ENCODE measurements at regions not wholly inside any gene's neighbourhood (a gene's known extent, or its start where the extent isn't known, plus 50 kb on each side); places are given as distances from the start of the nearest gene placed in this dataset.

DNA sequence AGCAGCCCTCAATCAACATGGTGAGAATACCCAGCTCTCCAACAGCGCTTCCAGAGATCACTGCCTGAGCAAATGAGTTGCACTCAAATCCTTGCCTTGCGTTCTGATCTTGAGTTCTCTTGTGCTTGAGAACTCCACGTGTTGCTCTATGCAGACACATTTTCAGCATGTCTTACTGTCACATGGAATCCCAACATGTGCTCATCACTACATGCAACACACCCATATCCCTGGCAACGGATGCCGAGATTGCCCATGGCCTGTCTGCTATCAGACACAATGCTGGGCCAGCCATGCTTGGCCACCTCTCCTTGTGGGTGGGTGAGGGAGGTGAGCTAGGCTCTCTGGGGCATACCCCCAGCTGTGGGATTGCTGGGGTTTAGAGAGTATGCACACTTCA, 91.9 kb upstream of the LDAH start:
- Histone ChIP-seq H4K20me1 (ENCODE audit: insufficient read depth, low read length) (no peaks in the 10 kb centered on the region), H3K9ac (ENCODE audit: low read length) (no peak overlapping the region), H3K27ac (ENCODE audit: low read length) (no peak overlapping the region), H3K36me3 (replicated peaks; ENCODE audit: low read depth, low read length) (no peaks in the 10 kb centered on the region), H3K4me3 (ENCODE audit: low read length) (no peak overlapping the region), H3K9me3 (ENCODE audit: insufficient read depth, low read length) (no peaks in the 10 kb centered on the region), H3K27me3 (ENCODE audit: low read depth, low read length) (peaks cover 2% of the 10 kb centered on the region; the same call in 1 of the 2 replicates), H3K4me1 (ENCODE audit: low read length) (no peaks in the 10 kb centered on the region), H3K4me2 (ENCODE audit: low read length) (no peak overlapping the region), H3K79me2 (ENCODE audit: low read length) (no peaks in the 10 kb centered on the region), H2AFZ (ENCODE audit: low read depth, low read length) (no peak overlapping the region)
- TF ChIP-seq EZH2phosphoT487 (IDR thresholded peaks at IDR 0.05; ENCODE audit: low read depth), result no peak
- TF ChIP-seq, protein P1, sequence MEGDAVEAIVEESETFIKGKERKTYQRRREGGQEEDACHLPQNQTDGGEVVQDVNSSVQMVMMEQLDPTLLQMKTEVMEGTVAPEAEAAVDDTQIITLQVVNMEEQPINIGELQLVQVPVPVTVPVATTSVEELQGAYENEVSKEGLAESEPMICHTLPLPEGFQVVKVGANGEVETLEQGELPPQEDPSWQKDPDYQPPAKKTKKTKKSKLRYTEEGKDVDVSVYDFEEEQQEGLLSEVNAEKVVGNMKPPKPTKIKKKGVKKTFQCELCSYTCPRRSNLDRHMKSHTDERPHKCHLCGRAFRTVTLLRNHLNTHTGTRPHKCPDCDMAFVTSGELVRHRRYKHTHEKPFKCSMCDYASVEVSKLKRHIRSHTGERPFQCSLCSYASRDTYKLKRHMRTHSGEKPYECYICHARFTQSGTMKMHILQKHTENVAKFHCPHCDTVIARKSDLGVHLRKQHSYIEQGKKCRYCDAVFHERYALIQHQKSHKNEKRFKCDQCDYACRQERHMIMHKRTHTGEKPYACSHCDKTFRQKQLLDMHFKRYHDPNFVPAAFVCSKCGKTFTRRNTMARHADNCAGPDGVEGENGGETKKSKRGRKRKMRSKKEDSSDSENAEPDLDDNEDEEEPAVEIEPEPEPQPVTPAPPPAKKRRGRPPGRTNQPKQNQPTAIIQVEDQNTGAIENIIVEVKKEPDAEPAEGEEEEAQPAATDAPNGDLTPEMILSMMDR (IDR thresholded peaks at IDR 0.05; ENCODE audit: low read depth, low read length), result no peak

DNA sequence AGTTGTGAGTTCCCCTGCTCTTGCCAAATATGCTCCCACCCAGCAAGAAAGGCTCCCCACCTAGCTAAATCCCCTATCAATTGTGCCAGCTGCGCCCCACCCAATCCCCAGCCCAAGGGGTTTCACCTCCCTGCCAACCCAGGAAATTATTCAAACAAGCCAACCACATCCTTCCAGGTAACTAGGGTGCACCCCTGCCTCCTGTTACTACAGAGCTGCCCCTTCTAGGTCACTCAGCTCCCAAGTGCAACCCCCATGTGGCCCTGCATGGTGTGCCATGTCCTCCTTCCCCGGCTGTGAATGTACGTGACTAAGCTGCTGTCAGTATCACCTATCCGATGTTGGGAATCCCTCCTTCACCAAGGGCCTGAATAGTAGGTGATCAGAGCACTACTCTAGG, 91.2 kb upstream of the LDAH start:
- Histone ChIP-seq H3K4me1 (ENCODE audit: low read length) (no peaks in the 10 kb centered on the region), H3K9me3 (ENCODE audit: insufficient read depth, low read length) (no peaks in the 10 kb centered on the region), H3K4me2 (ENCODE audit: low read length) (no peak overlapping the region), H3K27me3 (ENCODE audit: low read depth, low read length) (no peaks in the 10 kb centered on the region; the same call in 1 of the 2 replicates), H3K9ac (ENCODE audit: low read length) (no peak overlapping the region), H3K36me3 (replicated peaks; ENCODE audit: low read depth, low read length) (no peaks in the 10 kb centered on the region), H3K4me3 (ENCODE audit: low read length) (no peak overlapping the region), H3K79me2 (ENCODE audit: low read length) (no peaks in the 10 kb centered on the region), H2AFZ (ENCODE audit: low read depth, low read length) (no peak overlapping the region), H3K27ac (ENCODE audit: low read length) (no peak overlapping the region), H4K20me1 (ENCODE audit: insufficient read depth, low read length) (no peaks in the 10 kb centered on the region)
- TF ChIP-seq, protein P1 (IDR thresholded peaks at IDR 0.05; ENCODE audit: low read depth, low read length), result no peak
- no peak for TF ChIP-seq EZH2phosphoT487 (IDR thresholded peaks at IDR 0.05; ENCODE audit: low read depth)

GRCh38 chr2:20913491-20913890, 90.6 kb upstream of the LDAH start:
- H3K27me3 ChIP-seq (ENCODE audit: low read depth, low read length), result no peaks in the 10 kb centered on the region; the same call in 1 of the 2 replicates
- no peak overlapping the region for H3K27ac ChIP-seq (ENCODE audit: low read length)
- no peaks in the 10 kb centered on the region for H3K4me1 ChIP-seq (ENCODE audit: low read length)
- no peaks in the 10 kb centered on the region for H3K79me2 ChIP-seq (ENCODE audit: low read length)
- H2AFZ ChIP-seq (ENCODE audit: low read depth, low read length), result no peak overlapping the region
- no peaks in the 10 kb centered on the region for H3K36me3 ChIP-seq (replicated peaks; ENCODE audit: low read depth, low read length)
- H4K20me1 ChIP-seq (ENCODE audit: insufficient read depth, low read length), result no peaks in the 10 kb centered on the region
- no peaks in the 10 kb centered on the region for H3K9me3 ChIP-seq (ENCODE audit: insufficient read depth, low read length)
- TF ChIP-seq, protein P1 (IDR thresholded peaks at IDR 0.05; ENCODE audit: low read depth, low read length), result no peak
- TF ChIP-seq EZH2phosphoT487 (IDR thresholded peaks at IDR 0.05; ENCODE audit: low read depth), result no peak
- H3K9ac ChIP-seq (ENCODE audit: low read length), result no peak overlapping the region
- no peak overlapping the region for H3K4me2 ChIP-seq (ENCODE audit: low read length)
- no peak overlapping the region for H3K4me3 ChIP-seq (ENCODE audit: low read length)

DNA sequence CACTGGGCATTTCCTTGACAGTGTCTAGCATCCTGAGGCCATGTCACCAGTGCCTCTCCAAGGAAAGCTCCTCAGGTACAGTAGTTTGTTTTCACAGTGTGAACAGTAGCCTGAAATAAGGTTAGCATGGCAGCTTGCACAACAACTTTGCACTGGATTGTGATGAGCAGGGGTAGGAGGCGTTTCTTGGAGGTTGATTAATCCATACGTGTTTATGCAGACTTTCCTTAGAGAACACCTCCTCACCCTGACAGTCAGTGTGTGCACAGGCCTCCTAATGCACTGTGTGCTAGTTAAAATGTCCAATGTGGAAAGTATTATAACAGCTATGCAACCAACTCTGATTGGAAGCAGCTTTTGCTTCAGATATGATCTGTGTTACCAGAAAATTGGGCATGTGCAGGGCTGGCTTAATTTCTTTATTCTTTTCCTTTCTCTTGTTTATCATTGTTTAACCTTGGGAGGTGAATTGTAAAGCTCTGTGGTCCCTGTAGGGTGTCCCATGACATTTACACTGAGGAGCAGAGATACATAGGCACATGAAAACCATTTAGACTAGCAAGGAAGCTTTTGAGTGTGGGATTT, 77.2 kb upstream of the LDAH start:
- no peak overlapping the region for H3K27ac ChIP-seq (ENCODE audit: low read length)
- H3K4me1 ChIP-seq (ENCODE audit: low read length), result no peaks in the 10 kb centered on the region
- H3K4me2 ChIP-seq (ENCODE audit: low read length), result no peak overlapping the region
- H3K79me2 ChIP-seq (ENCODE audit: low read length), result no peaks in the 10 kb centered on the region
- no peak for TF ChIP-seq EZH2phosphoT487 (IDR thresholded peaks at IDR 0.05; ENCODE audit: low read depth)
- TF ChIP-seq, protein P1 (IDR thresholded peaks at IDR 0.05; ENCODE audit: low read depth, low read length), result no peak
- no peak overlapping the region for H2AFZ ChIP-seq (ENCODE audit: low read depth, low read length)
- no peaks in the 10 kb centered on the region for H3K36me3 ChIP-seq (replicated peaks; ENCODE audit: low read depth, low read length)
- no peaks in the 10 kb centered on the region for H4K20me1 ChIP-seq (ENCODE audit: insufficient read depth, low read length)
- H3K4me3 ChIP-seq (ENCODE audit: low read length), result no peak overlapping the region
- H3K9ac ChIP-seq (ENCODE audit: low read length), result no peak overlapping the region
- no peaks in the 10 kb centered on the region for H3K9me3 ChIP-seq (ENCODE audit: insufficient read depth, low read length)
- peaks cover 19% of the 10 kb centered on the region for H3K27me3 ChIP-seq (ENCODE audit: low read depth, low read length)
